Stimulated activated effector memory CD8-positive, alpha-beta T cell treated with anti-CD3 and anti-CD28 coated beads, Interleukin-12 subunit alpha, Interleukin-12 subunit beta, amount 100 ng/mL, for 72 hours (primary cell): ENCODE measurements at regions not wholly inside any gene's neighbourhood (a gene's known extent, or its start where the extent isn't known, plus 50 kb on each side); places are given as distances from the start of the nearest gene placed in this dataset.
"Not testable (repeated sequence)": the region's sequence is repeated elsewhere in the genome, so short reads cannot be mapped to it uniquely, and the experiment has no call there.

ENCODE experiments used
- ATAC-seq: fragments of 150-1000 bp; cut with Tn5 transposase; 2 replicates; pipeline ENCODE4 v1.10.0; 2021
- DNase-seq, 2 donors: peaks; one replicate each; pipeline ENCODE4 v3.0.0; 2021 to 2022; ENCODE audit warnings: low spot score in 2 of 2
- H3K27ac Mint-ChIP-seq: one replicate; pipeline ENCODE4 v1.8.0; 2022; ENCODE audit warnings: mild to moderate bottlenecking, mixed read lengths
- H3K36me3 Mint-ChIP-seq: one replicate; pipeline ENCODE4 v1.8.0; 2022; ENCODE audit warnings: mild to moderate bottlenecking, mixed read lengths
- H3K4me1 Mint-ChIP-seq: one replicate; pipeline ENCODE4 v1.8.0; 2022; ENCODE audit warnings: mixed read lengths
- H3K4me3 Mint-ChIP-seq: one replicate; pipeline ENCODE4 v1.8.0; 2022; ENCODE audit warnings: mild to moderate bottlenecking, mixed read lengths
- H3K9me3 Mint-ChIP-seq: one replicate; pipeline ENCODE4 v1.8.0; 2022; ENCODE audit warnings: mixed read lengths

DNA sequence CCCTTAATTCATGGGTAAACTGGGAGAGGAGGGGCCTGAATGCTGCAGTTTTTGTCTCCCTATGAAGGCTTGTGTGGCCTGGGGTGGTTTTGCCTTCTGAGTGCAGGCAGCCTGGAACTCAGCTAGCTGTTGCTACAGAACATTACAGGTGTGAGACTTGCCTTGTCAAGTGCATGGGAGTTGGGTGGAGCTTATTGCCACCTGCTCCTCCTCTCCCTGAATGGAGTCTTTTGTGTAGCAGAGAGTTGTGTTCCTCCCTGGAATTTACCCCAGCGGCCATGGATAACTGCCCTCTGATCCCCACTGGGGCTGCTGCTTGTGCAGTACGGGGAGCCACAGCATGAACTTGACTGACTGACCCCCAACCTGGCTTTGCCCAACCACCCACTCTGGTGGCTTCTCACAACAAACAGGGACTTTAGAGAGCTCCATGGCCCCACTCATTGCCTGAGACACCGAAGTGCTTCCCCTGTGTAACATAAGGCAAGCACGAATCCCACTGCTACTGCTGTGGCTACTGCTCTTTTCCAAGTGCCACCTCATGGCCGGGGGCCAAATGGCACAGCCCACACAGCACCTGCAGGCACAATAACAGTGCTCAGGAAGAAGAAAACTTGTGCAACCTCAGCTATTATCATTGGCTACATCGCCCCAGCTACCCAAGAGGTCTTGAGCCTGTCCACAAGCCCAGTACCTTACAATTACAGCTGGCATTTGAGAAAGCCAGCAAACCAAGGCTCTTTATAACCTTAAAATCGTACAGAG, 942.9 kb downstream of the CDH18 start:
- H3K9me3 Mint-ChIP-seq, result peaks cover 7% of the 10 kb centered on the region
- H3K4me3 Mint-ChIP-seq, result no peak overlapping the region
- H3K27ac Mint-ChIP-seq, result no peak overlapping the region
- DNase-seq, result no peak
- H3K36me3 Mint-ChIP-seq, result no peaks in the 10 kb centered on the region
- H3K4me1 Mint-ChIP-seq, result no peaks in the 10 kb centered on the region
- no peak for ATAC-seq

DNA sequence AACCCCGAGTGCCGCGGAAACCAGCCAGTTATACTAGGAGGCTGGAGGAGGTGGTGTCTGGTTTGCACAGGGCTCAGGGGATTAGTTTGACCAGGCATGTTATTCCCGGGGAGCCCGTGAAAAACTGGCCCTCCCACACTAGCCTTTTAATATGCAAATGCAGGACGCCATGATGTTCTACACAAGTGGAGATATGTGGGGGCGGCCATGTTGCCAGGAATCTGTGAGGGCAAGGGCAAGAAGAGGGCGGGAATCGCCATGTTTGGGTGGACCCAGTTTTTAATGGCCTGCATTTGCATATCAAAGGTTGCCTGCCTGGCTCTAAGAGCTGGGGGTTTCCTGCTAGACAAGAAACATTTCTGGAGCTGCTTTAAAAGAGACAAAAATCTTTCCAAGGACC, 940.7 kb downstream of the CDH18 start:
- DNase-seq, result no peak
- Mint-ChIP-seq H3K9me3 (peaks cover 5% of the 10 kb centered on the region), H3K36me3 (no peaks in the 10 kb centered on the region), H3K27ac (no peak overlapping the region), H3K4me3 (no peak overlapping the region), H3K4me1 (no peaks in the 10 kb centered on the region)
- no peak for ATAC-seq

DNA sequence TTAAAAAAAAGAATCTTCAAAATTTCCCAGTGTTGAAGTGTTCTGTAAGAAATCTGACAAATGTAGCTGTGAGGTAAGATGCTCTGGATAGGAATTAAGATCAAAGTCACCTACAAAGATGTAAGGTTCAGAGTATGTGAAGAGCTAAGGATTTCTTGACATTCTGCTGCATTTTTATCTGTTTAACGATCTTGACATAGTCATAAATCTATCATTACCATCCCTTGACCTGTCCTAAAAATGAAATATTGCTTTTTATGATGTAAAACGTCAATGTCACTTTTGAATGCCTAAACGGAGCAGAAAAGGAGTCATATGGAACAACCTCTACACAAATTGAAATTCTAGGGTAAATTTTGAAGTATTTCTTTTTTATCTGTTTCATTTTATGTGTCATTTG, 939.3 kb downstream of the CDH18 start:
- H3K27ac Mint-ChIP-seq, result no peak overlapping the region
- no peaks in the 10 kb centered on the region for H3K36me3 Mint-ChIP-seq
- peaks cover 8% of the 10 kb centered on the region for H3K9me3 Mint-ChIP-seq

DNA sequence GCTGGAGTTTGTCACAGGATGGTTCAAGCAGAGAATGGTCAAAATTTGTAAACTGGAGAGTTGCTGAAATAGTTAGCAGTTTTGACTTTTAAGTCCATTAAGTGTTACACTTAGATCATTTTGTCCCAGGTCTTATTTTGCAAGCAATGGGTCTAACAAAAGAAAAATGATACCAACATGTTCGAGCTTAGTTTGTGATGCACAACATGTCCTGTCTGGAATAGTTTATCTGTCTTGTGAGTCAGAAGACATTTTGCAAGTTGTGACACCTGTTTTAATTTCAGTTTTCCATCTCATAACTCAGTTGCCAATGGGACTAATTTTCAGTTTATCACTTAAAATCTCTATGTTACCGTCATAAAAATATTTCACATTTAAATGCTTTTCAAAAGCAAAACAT, 929.8 kb downstream of the CDH18 start:
- peaks cover 11% of the 10 kb centered on the region for H3K9me3 Mint-ChIP-seq
- no peak for DNase-seq
- H3K36me3 Mint-ChIP-seq, result no peaks in the 10 kb centered on the region
- H3K4me1 Mint-ChIP-seq, result no peaks in the 10 kb centered on the region
- no peak overlapping the region for H3K27ac Mint-ChIP-seq
- no peak for ATAC-seq
- H3K4me3 Mint-ChIP-seq, result no peak overlapping the region

More for the DNA sequence above, 939.3 kb downstream of the CDH18 start:
- ATAC-seq (no peak), DNase-seq (no peak)
- no peak overlapping the region for H3K4me3 Mint-ChIP-seq
- no peaks in the 10 kb centered on the region for H3K4me1 Mint-ChIP-seq

DNA sequence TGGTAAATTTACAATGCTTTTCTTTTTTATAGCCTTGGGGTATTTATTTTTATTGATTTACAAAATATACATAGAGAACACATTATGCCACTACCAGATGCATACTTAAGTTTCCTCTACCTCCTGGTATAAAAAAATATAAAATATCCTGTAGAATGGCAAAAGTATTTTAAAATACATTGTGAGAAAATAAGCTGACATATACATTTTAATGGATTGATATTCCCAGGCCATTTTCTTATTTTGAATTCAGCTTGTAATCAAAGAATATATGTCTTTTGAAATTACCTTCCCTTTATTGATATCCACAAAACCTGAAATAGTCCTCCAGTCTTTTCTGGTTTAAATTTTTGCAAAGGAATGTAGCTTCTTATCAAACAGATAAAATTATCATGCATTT, 923.9 kb downstream of the CDH18 start:
- Mint-ChIP-seq H3K4me1 (no peaks in the 10 kb centered on the region), H3K9me3 (peaks cover 8% of the 10 kb centered on the region), H3K4me3 (no peak overlapping the region), H3K27ac (no peak overlapping the region), H3K36me3 (no peaks in the 10 kb centered on the region)
- no peak for ATAC-seq
- DNase-seq, result no peak

DNA sequence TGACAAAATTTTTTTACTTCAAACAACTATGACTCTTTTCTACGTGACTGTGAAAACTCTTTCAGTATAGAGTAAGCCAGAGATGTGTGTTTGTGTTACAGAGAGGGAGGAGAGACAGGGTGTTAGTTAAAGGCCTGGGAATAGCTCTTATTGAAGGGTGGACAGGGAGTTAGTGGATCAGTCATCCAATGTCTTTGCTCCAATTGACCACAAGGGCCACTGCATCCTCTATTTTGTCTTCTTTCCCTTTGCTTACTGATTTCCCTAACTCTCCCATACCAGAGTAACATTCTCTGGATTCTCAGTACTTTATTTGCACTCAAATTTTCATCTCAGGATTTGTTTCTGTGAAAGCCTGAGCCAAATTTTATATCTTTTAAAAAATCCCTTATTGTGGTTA, 920.3 kb downstream of the CDH18 start:
- Mint-ChIP-seq H3K4me3 (no peak overlapping the region), H3K4me1 (no peaks in the 10 kb centered on the region), H3K9me3 (peaks cover 11% of the 10 kb centered on the region), H3K27ac (no peak overlapping the region), H3K36me3 (no peaks in the 10 kb centered on the region)
- no peak for ATAC-seq
- no peak for DNase-seq

DNA sequence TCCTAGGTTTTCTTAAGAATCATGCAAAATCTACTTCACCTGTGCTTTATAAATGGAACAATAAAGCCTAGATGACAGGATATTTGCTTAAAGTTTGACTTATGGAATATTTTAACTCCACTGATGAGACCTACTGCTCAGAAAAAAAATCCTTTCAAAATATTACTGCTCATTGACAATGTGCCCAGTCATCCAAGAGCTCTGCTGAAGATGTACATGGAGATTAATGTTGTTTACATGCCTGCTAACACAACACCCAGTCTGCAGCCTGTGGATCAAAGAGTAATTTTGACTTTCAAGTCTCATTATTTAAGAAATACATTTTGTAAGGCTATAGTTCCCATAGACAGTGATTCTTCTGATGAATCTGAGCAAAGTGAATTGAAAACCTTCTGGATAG, 889.6 kb downstream of the CDH18 start:
- Mint-ChIP-seq H3K9me3 (peaks cover 16% of the 10 kb centered on the region), H3K36me3 (no peaks in the 10 kb centered on the region), H3K4me3 (no peak overlapping the region), H3K27ac (no peak overlapping the region), H3K4me1 (no peaks in the 10 kb centered on the region)
- ATAC-seq (no peak), DNase-seq (no peak)

DNA sequence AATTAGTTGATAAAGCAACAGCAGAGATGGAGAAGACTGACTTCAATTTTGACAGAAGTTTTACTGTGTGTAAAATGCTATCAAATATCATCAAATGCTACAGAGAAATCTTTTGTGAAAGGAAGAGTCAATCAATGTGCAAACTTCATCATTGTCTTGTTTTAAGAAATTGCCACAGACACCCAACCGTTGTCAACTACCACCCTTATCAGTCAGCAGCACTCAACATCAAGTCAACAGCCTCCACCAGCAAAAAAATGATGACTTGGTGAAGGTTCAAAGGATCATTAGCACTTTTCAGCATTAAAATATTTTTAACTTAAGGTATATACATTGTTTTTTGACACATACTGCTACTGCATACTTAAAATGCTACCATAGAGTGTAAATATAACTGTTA, 888.8 kb downstream of the CDH18 start:
- H3K4me3 Mint-ChIP-seq, result no peak overlapping the region
- no peaks in the 10 kb centered on the region for H3K4me1 Mint-ChIP-seq
- H3K27ac Mint-ChIP-seq, result no peak overlapping the region
- H3K9me3 Mint-ChIP-seq, result peaks cover 16% of the 10 kb centered on the region
- DNase-seq (no peak), ATAC-seq (no peak)
- no peaks in the 10 kb centered on the region for H3K36me3 Mint-ChIP-seq

DNA sequence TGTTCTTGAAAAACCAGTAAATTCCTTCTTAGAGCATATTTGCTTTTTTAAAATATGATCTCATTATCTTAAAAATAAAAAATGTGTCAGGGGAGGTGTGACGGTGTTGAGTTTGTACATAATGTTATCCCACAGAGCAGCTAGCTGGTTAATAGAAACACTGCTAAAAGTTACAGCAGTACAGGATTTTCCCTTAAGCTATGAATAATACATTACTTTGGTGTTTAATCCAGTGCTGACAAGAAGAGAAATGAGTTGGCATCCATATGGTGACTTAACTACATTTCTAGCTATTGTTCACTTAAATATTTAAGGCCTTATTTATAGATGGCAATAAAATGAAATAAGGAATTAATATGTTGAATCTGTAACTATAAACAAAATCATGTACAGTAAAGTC, 883.1 kb downstream of the CDH18 start:
- Mint-ChIP-seq H3K36me3 (no peaks in the 10 kb centered on the region), H3K9me3 (peaks cover 22% of the 10 kb centered on the region), H3K4me3 (no peak overlapping the region), H3K4me1 (no peaks in the 10 kb centered on the region), H3K27ac (no peak overlapping the region)
- ATAC-seq (no peak), DNase-seq (no peak)

DNA sequence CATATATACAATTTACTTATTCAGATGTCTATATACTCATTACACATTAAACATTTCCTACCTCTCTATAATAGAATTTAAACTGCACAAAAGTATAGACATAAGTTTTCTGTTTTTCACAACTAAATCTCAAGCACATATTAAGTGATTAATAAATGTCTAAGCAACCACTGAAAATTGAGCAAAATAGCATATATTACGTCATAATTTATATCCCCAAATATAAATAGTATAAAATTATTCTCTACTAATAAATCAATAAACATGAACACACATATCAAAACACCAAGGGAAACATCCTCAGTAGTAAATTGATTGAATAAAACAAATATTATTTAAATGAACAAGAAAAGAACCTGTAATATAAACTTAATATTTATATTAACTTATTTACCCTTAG, 865.1 kb downstream of the CDH18 start:
- ATAC-seq (no peak), DNase-seq (no peak)
- H3K4me1 Mint-ChIP-seq, result no peaks in the 10 kb centered on the region
- H3K4me3 Mint-ChIP-seq, result no peak overlapping the region
- H3K9me3 Mint-ChIP-seq, result peaks cover 13% of the 10 kb centered on the region
- no peaks in the 10 kb centered on the region for H3K36me3 Mint-ChIP-seq
- no peak overlapping the region for H3K27ac Mint-ChIP-seq

DNA sequence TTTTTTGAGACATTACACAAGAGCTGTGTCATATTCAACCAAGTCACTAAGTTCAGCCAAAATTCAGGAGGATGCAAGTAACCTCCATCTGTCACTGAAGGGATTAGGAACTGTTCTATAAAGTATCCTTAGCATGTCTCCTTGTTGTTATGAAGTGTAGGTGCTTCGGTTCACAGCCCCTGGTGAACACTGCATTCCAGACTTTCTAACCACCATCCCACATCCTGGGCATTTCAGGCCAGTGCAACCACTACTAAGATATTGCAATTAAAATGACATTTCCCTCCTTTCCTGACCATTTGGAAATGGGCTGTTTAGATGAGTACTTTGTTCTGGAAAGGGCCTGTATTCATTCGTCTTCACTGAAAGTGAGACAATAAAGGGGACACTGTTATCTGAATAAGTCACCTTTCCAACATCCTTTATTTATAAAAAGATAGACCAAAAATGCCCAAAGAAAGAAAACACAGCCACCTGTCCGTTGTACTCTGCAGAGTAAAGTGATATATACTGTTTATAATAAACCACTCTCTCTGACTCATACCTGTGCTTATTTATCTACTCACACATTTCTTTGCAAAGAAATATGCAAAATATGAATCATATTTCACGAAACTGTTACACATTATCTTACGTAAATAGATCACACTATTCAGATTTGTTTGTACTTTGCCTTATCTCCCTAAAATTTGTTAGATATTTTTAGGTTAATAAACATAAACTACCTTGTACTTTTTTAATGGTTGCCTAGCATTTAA, 861.9 kb downstream of the CDH18 start:
- H3K27ac Mint-ChIP-seq, result no peak overlapping the region
- ATAC-seq, result no peak
- no peaks in the 10 kb centered on the region for H3K36me3 Mint-ChIP-seq
- H3K4me3 Mint-ChIP-seq, result no peak overlapping the region
- H3K4me1 Mint-ChIP-seq, result no peaks in the 10 kb centered on the region
- peaks cover 17% of the 10 kb centered on the region for H3K9me3 Mint-ChIP-seq
- no peak for DNase-seq

- no peak for DNase-seq
- Mint-ChIP-seq H3K4me3 (no peak overlapping the region), H3K27ac (no peak overlapping the region), H3K9me3 (peaks cover 27% of the 10 kb centered on the region), H3K4me1 (no peaks in the 10 kb centered on the region), H3K36me3 (no peaks in the 10 kb centered on the region)
- no peak for ATAC-seq
These were observed 847.7 kb downstream of the CDH18 start for GRCh38 chr5:19140276-19140675.

DNA sequence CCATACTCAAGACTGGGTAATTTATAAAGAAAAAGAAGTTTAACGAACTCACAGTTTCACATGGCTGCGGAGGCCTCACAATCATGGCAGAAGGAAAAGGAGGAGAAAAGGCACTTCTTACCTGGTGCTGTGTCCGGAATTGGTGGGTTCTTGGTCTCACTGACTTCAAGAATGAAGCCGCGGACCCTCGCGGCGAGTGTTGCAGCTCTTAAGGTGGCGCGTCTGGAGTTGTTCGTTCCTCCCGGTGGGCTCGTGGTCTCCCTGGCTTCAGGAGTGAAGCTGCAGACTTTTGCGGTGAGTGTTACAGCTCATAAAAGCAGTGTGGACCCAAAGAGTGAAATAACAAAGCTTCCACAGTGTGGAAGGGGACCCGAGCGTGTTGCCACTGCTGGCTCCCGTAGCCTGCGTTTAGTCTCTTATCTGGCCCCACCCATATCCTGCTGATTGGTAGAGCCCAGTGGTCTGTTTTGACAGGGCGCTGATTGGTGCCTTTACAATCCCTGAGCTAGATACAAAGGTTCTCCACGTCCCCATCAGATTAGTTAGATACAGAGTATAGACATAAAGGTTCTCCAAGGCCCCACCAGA, 846.0 kb downstream of the CDH18 start:
- H3K9me3 Mint-ChIP-seq, result peaks cover 23% of the 10 kb centered on the region
- H3K27ac Mint-ChIP-seq, ATAC-seq, H3K4me3 Mint-ChIP-seq, H3K36me3 Mint-ChIP-seq, H3K4me1 Mint-ChIP-seq, DNase-seq: not testable (repeated sequence)

GRCh38 chr5:19142713-19143414, 845.1 kb downstream of the CDH18 start:
- not testable (repeated sequence) for DNase-seq, H3K36me3 Mint-ChIP-seq, ATAC-seq, H3K27ac Mint-ChIP-seq, H3K4me1 Mint-ChIP-seq, H3K4me3 Mint-ChIP-seq
- peaks cover 23% of the 10 kb centered on the region for H3K9me3 Mint-ChIP-seq

DNA sequence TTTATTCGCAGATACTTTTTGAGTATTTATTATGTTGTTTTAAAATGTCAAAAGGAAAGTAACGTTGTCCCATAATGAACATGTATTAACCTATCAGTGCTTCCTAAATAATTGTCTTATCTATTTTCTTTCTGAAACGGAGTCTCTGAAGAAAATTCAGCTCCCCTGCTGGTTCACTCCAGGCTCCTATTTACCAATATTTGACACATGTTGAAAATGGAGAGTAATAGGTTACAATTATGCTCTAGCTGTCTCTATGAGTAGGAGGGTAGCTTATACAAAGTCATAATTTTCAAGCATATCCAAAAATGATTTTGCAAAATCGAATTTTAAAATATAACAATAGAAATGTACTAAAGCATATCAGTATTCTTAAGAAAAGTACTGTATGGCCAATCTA, 844.1 kb downstream of the CDH18 start:
- DNase-seq, result no peak

More for the DNA sequence above, 844.1 kb downstream of the CDH18 start:
- Mint-ChIP-seq H3K4me3 (no peak overlapping the region), H3K9me3 (peaks cover 23% of the 10 kb centered on the region), H3K4me1 (no peaks in the 10 kb centered on the region), H3K36me3 (no peaks in the 10 kb centered on the region), H3K27ac (no peak overlapping the region)
- ATAC-seq, result no peak
